GM23248 (cell line): ENCODE measurements at regions not wholly inside any gene's neighbourhood (a gene's known extent, or its start where the extent isn't known, plus 50 kb on each side); places are given as distances from the start of the nearest gene placed in this dataset.

ENCODE experiments used
- EZH2 ChIP-seq: fragments of 200-600 bp; sonication (generic); IDR thresholded peaks from 2 replicates; pipeline ENCODE4 v1.6.1; 2018; ENCODE audit warnings: antibody characterized with exemption, mild to moderate bottlenecking; ENCODE audit not compliant: insufficient read depth, poor library complexity, severe bottlenecking
- EZH2phosphoT487 ChIP-seq: fragments of 200-600 bp; sonication (generic); IDR thresholded peaks from 2 replicates; pipeline ENCODE4 v1.6.1; 2018; ENCODE audit warnings: antibody characterized with exemption, moderate library complexity, mild to moderate bottlenecking, low read depth; ENCODE audit not compliant: insufficient read depth

DNA sequence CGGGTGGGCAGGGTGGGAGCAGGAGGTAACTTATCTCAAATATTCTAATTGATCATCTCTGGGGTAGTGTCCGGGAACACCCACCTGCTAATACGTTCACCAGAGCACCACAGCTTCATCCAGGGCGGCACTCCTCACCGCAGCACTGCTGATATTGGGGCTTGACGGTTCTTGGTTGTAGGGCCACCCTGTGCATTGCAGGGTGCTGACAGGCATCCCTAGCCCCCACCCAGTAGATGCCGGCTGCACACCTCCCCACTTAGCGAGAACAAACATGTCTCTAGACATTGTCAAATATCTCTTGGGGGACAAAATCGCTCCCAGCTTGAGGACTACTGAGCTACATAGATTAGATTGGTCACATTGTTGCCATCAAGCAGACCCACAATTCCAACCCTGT, 73.9 kb upstream of the WASF3 start:
- no peak for TF ChIP-seq EZH2phosphoT487
- no peak for TF ChIP-seq EZH2
